Stimulated activated naive CD8-positive, alpha-beta T cell treated with anti-CD3 and anti-CD28 coated beads, Interleukin-15, Interleukin-2, amounts not matched to agents 100 U/mL and 50 U/mL, for 24 hours (primary cell): ENCODE measurements at regions not wholly inside any gene's neighbourhood (a gene's known extent, or its start where the extent isn't known, plus 50 kb on each side); places are given as distances from the start of the nearest gene placed in this dataset.

Source experiments
- ATAC-seq: fragments of 150-1000 bp; cut with Tn5 transposase; one replicate; pipeline ENCODE4 v1.10.0; 2021
- DNase-seq: peaks from one replicate; pipeline ENCODE4 v3.0.0; 2021

GRCh38 chr5:173527671-173528070 lies 88.8 kb downstream of the BOD1 start:
- DNase-seq: no peak

DNA sequence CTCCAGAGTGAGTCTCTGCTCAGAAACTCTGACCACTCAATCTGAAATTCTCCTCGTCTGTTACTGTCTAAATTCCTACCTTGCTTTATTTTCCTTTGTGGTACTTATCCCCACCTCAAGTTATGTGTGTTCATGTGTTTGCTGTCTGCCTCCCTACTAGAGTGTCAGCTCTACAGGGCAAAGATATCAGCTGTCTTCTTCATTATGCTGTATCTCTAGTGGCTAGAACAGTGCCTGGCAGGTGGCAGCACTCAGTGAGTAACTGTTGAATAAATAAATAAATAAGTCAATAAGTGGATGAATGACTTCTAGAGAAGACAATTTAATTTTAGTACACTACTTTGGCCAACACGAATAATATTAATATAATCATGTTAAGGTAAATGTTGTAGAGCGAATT lies 92.3 kb downstream of the BOD1 start:
- no peak for ATAC-seq

More at GRCh38 chr5:173527671-173528070, 88.8 kb downstream of the BOD1 start:
- ATAC-seq: no peak

GRCh38 chr5:173523388-173523787 lies 93.1 kb downstream of the BOD1 start:
- DNase-seq: no peak
- no peak for ATAC-seq

More for the DNA sequence above, 92.3 kb downstream of the BOD1 start:
- no peak for DNase-seq

DNA sequence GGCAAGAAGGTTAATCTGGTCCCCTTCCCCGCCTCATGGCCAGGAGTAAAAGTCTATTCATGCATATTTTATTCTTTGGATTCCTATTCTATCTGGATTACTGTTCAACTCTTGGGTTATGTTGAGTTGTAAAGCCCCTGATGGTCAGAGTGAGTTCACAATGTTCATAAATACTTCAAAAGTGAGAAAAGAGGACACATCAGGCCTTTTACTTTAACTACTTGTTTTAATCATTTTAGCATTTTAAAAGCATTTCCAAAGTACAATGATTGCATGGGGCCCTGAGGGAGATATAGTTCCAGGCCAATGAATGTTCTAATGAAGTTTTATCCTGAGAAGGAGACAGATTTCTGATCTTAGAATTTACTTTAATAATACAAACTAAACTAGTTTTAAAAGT lies 93.9 kb downstream of the BOD1 start:
- DNase-seq (no peak), ATAC-seq (no peak)

GRCh38 chr5:173518856-173519255 lies 97.6 kb downstream of the BOD1 start:
- ATAC-seq (no peak), DNase-seq (no peak)

GRCh38 chr5:173517648-173518047 lies 98.8 kb downstream of the BOD1 start:
- no peak for DNase-seq
- ATAC-seq: no peak

DNA sequence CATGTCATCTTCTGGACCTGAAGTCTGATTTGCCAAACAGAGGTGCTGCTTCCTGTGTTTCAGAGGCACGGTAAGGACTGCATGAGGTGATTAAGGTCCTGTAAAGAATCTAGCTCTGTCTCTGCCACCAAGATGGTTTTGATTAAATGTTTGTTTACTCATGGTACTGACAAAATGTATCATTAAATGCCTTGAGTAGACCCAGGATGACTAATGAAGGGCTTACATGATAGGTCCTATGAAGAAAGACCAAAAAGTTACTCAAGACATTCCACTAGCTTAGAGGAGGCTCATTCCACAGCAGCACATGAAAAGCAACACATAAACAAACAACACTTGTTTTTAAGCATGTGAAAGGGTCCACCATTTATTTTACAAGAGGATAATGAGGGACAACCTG lies 100.9 kb downstream of the BOD1 start:
- DNase-seq (no peak), ATAC-seq (no peak)

DNA sequence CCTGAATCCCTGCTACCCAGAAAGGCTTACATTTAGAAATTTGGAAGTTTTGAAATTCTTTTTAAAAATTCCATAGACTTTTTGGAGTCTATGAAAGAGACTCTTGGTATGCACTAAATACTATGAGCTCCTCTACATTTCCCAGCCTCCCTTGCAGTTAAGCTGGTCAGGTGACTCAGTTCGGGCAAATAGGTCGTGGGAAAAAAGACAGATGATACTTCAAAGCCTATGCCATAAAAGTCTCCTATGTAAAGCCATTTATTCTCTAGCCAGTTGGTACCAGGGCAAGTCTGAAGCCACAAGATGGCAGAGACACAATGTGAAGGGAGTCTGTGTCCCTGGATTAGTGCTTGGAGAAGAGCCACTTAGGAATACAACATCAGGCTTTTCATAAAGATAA lies 101.8 kb downstream of the BOD1 start:
- DNase-seq (no peak), ATAC-seq (no peak)

- ATAC-seq: no peak
- DNase-seq: no peak
These were observed 102.9 kb downstream of the BOD1 start for GRCh38 chr5:173513521-173513991.

GRCh38 chr5:173512637-173513435 lies 103.6 kb downstream of the BOD1 start:
- no peak for DNase-seq
- no peak for ATAC-seq

DNA sequence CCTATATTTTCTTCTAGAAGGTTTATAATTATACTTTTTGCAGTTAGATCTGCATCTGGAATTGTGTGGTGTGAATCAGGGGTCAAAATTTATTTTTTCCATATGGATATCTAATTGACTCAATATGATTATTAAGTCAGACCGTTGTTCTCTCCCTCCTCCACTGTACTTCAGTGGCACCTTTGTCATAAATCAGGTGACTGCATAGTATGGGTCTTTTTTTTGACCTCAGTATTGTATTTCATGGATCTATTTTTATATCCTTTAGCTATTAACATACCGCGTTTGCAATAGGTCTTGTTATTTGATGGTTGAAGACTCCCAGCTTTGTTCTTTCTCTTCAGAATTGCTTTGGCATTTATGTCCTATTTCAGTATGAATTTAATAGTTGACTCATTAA lies 107.4 kb downstream of the BOD1 start:
- DNase-seq (no peak), ATAC-seq (no peak)

- no peak for ATAC-seq
- no peak for DNase-seq
These were observed 109.3 kb downstream of the BOD1 start for GRCh38 chr5:173507171-173507570.

DNA sequence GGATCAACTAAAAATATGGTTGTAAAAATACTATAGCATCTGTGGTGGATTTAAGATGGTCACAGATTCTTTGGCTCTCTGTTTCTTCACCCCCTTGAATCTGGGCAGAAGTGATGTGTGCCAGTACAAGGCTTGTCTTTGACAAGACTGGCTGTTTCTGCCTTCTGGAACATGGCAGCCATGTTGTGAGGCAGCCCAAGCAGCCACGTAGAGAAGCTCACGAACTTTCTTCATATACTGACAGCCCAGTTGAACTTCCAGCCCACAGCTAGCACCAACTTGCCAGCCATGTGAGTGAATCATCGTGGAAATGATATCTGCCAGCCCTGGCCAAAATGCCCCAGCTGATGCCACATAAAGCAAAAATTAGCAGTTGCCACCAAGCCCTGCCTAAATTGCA lies 110.8 kb downstream of the BOD1 start:
- ATAC-seq (no peak), DNase-seq (no peak)

GRCh38 chr5:173501922-173502321 lies 114.5 kb downstream of the BOD1 start:
- DNase-seq (no peak), ATAC-seq (no peak)

- ATAC-seq (no peak), DNase-seq (no peak)
These were observed 115.2 kb downstream of the BOD1 start for GRCh38 chr5:173501271-173501670.

DNA sequence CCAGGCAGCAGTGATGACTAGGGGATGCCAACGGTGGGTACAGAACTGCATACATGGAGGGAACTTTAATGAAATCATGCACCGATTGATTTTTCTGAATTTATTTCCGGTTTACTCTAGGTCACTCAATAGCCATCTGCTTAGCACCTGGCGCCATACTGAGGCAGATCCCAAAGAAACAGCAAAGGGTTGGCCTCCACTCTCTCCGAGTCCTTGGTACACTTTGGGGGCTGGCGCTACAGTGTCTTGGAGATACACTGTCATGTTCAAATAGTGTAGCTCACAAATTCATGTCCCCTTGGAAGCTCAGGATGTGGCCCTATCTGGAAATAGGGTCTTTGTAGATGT lies 116.3 kb downstream of the BOD1 start:
- DNase-seq: no peak
- ATAC-seq: no peak

DNA sequence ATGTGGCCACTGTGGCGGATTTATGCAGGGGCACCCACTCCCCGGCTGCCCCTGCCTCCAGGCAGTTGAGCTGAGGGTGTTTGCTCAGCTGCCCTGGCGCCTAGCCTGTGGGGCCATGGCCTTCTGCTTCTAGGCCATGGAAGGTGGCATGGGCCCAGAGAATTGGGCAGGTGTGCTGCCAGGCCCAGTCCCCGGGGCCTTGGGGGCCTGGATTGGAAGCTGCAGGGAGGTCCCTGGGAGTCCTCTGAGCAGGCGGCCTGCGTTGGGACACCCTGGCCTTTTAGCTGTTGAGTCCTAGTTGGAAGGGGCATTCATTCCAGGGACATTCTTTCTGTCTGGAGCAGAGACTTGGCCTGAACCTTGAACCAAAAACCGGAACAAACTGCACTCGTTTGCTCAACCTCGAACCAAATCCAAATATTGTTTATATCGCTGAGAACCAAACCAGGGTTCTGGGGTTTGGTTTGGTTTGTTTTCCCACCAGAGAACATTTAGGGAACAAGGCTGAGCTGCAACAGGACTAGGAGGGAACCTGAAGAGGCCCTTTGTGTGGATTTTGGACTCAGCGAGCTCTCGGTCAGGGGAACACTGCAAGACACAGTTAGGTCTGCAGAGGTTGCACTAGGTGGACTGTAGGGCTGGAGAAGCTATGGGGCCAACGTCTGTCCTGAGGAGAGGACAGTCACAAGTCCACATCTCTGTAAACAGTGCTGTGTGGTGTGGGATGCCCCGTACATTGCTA lies 116.8 kb downstream of the BOD1 start:
- DNase-seq (no peak), ATAC-seq (no peak)

- no peak for DNase-seq
These were observed 117.5 kb downstream of the BOD1 start for GRCh38 chr5:173498739-173499470.

DNA sequence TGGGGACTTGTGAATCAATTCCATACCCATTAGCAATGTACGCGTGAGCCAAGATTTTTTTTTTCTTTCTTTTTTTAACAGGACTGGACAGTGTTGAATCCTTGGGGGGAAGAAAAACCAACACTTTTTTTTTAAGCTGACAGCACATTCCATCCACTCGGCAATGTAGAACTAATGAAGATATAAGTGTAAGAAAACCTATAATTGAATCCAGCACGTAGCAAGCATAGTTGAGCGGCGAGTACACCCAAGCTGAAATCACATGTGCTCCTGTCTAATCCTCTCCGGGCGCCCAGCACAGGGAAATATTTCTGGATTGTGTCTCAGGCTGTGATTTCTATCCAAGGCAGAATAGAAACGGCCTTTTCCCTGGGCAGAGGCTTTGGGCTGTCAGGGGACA lies 118.2 kb downstream of the BOD1 start:
- ATAC-seq: no peak
- DNase-seq: no peak

More at GRCh38 chr5:173498739-173499470, 117.5 kb downstream of the BOD1 start:
- ATAC-seq: no peak

DNA sequence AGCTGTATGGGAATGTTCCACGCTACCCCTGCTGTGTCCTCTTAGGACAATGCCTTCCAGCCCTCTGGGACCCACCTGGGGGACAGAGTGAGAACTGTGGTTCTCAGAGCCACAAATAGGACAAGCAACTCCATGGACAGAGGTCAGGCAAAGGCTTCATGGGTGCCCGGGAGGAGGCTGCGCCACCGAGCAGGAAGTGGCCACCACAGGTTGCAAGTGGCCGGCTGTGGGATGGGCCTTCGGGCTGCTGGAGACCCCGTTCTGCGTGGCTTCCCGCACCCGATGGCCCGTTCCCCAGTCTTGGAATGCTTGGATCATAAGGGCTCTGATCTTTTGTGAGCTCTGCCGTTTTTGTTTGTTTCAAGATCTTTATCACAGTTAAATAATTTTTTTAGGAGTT lies 118.8 kb downstream of the BOD1 start:
- no peak for DNase-seq
- ATAC-seq: no peak

DNA sequence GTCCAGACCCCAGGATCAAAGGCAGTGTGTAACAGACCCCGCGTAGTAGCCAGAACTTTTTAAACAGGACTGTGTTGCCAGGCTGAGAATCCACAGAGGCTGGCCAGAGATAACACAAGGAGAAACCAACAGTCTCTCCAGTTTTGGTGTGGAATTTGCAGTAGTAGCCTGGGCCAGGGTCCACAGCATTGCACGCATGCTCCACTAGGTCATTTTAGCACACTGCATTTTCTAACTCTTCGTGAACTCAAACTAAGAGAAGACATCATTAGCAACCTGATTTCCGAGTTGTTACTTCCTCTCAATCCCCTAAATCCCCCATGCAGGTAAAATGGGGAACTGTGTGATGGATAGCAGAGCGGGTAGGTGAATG lies 119.6 kb downstream of the BOD1 start:
- no peak for ATAC-seq
- DNase-seq: no peak

DNA sequence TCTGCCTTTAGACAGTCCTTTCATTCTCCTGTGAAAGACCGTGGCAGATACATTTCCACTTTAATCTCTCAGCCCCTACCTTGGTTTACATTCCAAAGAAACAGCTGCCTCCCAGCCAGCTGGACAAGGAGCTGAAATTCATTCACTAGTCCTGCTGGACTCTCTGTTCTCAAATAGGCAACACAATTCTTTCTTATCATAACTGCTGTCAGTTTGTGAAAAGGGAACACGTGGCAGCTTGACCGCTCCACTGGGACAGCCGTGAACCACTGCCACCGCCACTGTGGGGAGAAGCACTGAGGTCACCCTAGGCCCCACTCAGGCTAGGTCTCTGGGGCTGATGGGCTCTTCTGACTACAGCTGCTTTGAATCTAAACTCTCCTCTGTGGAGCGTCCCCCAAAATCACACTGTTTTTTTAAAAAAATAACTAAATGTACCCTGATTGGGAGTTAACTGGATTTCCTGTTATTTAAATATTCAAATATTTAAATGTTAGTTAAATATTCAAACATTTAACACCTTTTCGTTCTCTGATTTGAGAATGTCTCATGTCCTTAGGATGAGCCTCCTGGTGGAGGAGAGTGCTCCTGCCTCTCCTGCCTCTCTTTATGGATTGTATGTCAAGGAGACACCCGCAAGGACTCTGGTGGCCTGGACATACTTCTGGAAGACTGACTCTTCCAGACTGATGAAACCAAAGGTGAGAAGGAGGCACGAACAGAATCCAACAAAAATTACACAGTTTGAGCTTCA lies 120.1 kb downstream of the BOD1 start:
- DNase-seq (no peak), ATAC-seq (no peak)
